Adrenal gland (tissue), 9 donors: ENCODE measurements at regions not wholly inside any gene's neighbourhood (a gene's known extent, or its start where the extent isn't known, plus 50 kb on each side); places are given as distances from the start of the nearest gene placed in this dataset.

Experiments used
- DNase-seq, 7 donors: peaks; one replicate each; pipeline ENCODE4 v3.0.0-alpha.2; 2019 to 2020
- H3K27ac ChIP-seq, 5 donors: fragments of 200-600 bp; sonication (generic) in 4 of 5; 1 replicate in 3 of 5; 2 replicates in 2 of 5; pipeline versions ENCODE4 v1.5.1 to v1.8.0; 2016 to 2020; ENCODE audit warnings: mild to moderate bottlenecking in 1 of 5
- H3K27me3 ChIP-seq: fragments of 200-600 bp; 2 replicates; pipeline ENCODE4 v1.8.0; 2021
- H3K36me3 ChIP-seq, 2 donors: fragments of 200-600 bp; replicated peaks in 1 of 2; 1 replicate in 1 of 2; 2 replicates in 1 of 2; pipeline versions ENCODE4 v1.5.1 to v1.8.0; 2018 to 2022
- H3K4me1 ChIP-seq, 2 donors: fragments of 200-600 bp; replicated peaks in 1 of 2; 1 replicate in 1 of 2; 2 replicates in 1 of 2; pipeline versions ENCODE4 v1.5.1 to v1.8.0; 2018 to 2021
- H3K4me3 ChIP-seq, 4 donors: fragments of 200-600 bp; sonication (generic) in 3 of 4; one replicate each; pipeline ENCODE4 v1.5.1; 2016 to 2018
- H3K9me3 ChIP-seq, 3 donors: fragments of 200-600 bp; sonication (generic) in 1 of 3; replicated peaks in 1 of 3; 1 replicate in 2 of 3; 2 replicates in 1 of 3; pipeline versions ENCODE4 v1.5.1 to v1.8.0; 2016 to 2021
- POLR2A ChIP-seq, 2 donors: fragments of 450-650 bp; IDR thresholded peaks; one replicate each; pipeline ENCODE4 v1.6.1; 2017; ENCODE audit warnings: antibody characterized with exemption in 2 of 2, mild to moderate bottlenecking in 2 of 2, moderate library complexity in 1 of 2
- WGBS, 4 donors: extraction: QIAGEN DNeasy Blood & Tissue Kit in 2 of 4; methylation state at CpG; one replicate each; pipeline versions ENCODE4 v1.1.5 to v1.1.7; 2013 to 2017; 5-methylcytosine and 5-hydroxymethylcytosine counted together
- intact Hi-C, 2 donors: fragments of 100-400 bp; cut with DNase I; formaldehyde crosslinking; loops; one replicate each; pipeline versions ENCODE4 v1.14.1 to v1.15.0; 2022 to 2023
- TF ChIP-seq, protein P1 (sequence below), 6 experiments: fragments of 450-650 bp in 4 of 6; fragments of 200-600 bp in 2 of 6; sonication (generic) in 1 of 6; IDR thresholded peaks; 1 replicate in 5 of 6; 2 replicates in 1 of 6; pipeline versions ENCODE4 v1.5.1 to v1.8.0; 2016 to 2021; ENCODE audit warnings: antibody characterized with exemption in 6 of 6, mild to moderate bottlenecking in 2 of 6, moderate library complexity in 1 of 6
- donor health status: healthy with polysubstance abuse.
- donor health status: Bipolar disorder and iron deficiency.
- donor health status: DM: yes; HTN: yes; CAD: no.
- donor health status: DM: no; HTN: no; CAD: no.
- donor health status: DM: no; HTN: no; CAD: no.

DNA sequence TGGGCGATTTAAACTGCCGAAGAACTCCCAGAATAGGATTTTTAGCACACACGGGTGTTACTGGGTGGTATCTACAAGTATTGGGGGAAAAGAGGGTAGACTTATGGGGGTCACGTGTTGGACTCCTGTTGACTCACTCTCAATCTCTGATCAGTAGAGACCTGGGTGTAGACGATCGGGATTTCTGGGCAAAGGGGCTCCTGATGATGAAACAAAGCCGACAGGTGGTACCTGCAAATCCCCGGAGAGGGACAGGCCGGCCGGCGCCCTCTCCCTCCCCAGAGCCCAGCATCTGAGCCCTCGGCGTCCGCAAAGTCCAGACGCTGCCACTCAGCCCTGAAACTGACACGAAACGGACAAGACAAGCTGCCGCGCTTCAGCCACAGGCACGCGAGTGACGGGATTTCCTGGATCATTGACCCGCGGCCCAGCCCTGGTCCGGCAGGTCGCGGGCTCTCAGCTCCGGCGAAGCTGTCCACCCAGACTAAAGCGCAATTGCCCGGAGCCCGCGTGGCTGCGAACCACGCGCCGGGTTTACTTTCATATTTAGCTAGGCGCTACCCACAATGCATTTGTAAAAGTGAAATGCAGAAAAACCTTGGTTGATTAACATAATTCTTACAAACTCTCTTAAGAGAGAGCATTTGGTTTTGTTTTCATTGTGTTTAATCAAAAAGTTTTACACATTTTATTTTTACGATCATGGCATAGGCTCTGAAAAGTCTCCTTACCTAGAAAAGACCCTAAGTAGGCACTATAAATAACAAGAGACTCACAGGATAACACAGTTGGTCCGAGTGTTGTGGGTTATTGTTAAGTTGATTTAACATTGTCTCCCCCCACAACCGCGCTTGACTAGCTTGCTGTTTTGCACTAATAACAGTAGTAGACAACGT lies 56.9 kb upstream of the EZH2 start:
- 0 to 1% (median 1%) methylated on average over 26 to 43 of the region's 43 CpGs for WGBS, 4 donors
- intact Hi-C loops, result loop anchor here in 1 of 2 donors (5.0 kb wide), 1 partner anchor 59 kb away; the partner anchor contains the start of gene EZH2
- Histone ChIP-seq H3K4me3 (peak overlapping the region; percentile 16 to 88 (median 58)), H3K27me3 (no peaks in the 10 kb centered on the region), H3K27ac (peak overlapping the region; percentile 39 to 93 (median 83)), H3K36me3 (no peaks in the 10 kb centered on the region), H3K4me1 (peaks cover 6 to 19% of the 10 kb centered on the region in 2 donors), H3K9me3 (no peaks in the 10 kb centered on the region)
- DNase-seq, result peak; percentile 73 to 92 (median 85)
- TF ChIP-seq, protein P1, sequence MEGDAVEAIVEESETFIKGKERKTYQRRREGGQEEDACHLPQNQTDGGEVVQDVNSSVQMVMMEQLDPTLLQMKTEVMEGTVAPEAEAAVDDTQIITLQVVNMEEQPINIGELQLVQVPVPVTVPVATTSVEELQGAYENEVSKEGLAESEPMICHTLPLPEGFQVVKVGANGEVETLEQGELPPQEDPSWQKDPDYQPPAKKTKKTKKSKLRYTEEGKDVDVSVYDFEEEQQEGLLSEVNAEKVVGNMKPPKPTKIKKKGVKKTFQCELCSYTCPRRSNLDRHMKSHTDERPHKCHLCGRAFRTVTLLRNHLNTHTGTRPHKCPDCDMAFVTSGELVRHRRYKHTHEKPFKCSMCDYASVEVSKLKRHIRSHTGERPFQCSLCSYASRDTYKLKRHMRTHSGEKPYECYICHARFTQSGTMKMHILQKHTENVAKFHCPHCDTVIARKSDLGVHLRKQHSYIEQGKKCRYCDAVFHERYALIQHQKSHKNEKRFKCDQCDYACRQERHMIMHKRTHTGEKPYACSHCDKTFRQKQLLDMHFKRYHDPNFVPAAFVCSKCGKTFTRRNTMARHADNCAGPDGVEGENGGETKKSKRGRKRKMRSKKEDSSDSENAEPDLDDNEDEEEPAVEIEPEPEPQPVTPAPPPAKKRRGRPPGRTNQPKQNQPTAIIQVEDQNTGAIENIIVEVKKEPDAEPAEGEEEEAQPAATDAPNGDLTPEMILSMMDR (IDR thresholded peaks at IDR 0.05), result no peak
- TF ChIP-seq POLR2A (IDR thresholded peaks at IDR 0.05), result peak; percentile 10 to 67

DNA sequence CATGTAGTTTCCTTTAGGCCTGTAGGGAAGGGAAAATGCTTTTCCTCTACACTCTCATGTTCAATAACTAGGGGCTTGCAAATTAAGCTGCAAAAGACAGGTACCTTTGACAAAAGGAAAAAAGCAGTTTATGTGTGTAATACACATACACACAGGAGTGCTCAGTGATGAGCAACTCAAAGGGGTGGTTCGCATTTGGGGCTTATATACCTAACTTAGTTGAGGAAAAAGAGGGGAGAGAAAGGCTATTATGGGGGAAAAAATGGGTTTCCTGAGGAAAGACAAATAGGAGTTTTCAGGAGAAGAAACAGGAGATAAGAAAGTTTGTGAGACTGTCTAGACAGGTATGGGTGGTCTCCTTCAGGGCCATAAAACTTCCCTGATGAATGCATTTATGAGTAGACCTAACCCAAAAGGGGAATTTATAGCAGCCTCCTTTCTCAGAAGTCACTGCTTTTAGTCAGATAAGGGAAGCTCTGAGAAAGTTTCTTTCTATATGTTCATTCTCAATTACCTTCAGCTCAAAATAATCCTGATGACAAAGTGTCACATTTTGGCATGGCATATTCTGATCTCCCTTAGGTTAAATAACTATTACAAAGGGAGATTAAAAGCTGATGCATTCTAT lies 55.2 kb upstream of the EZH2 start:
- WGBS, 4 donors, result 97 to 100% (median 98%) methylated on average over 1 of the region's 1 CpG
- no peak overlapping the region for H3K27ac ChIP-seq
- H3K4me1 ChIP-seq, result peaks cover 6 to 19% of the 10 kb centered on the region in 2 donors
- no peak for TF ChIP-seq POLR2A (IDR thresholded peaks at IDR 0.05)
- TF ChIP-seq, protein P1 (IDR thresholded peaks at IDR 0.05), result no peak
- no peaks in the 10 kb centered on the region for H3K36me3 ChIP-seq
- no peak for DNase-seq
- H3K27me3 ChIP-seq, result no peaks in the 10 kb centered on the region
- intact Hi-C loops, result no loop called here
- no peak overlapping the region for H3K4me3 ChIP-seq
- no peaks in the 10 kb centered on the region for H3K9me3 ChIP-seq

DNA sequence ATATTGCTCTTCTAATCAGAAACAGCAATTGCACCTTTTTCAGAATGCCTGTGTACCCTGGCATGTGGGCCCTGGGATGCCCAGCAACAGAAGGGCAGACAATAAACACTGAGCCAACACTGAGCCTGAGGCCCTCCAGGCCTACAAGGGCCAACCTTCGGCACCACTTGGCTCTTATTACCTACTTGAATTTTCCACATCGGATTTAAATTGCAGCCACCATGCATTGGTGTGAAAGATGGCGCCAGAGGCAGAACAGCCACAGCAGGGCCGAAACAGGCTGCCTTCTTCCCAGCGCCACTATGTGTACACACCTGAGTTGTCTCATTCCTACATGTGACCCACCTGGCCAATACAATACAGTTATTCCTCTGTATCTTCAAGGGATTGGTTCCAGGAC lies 51.4 kb upstream of the EZH2 start:
- Histone ChIP-seq H3K27me3 (no peaks in the 10 kb centered on the region), H3K4me3 (no peak overlapping the region), H3K9me3 (no peaks in the 10 kb centered on the region), H3K4me1 (peaks cover 6 to 9% of the 10 kb centered on the region in 2 donors), H3K36me3 (no peaks in the 10 kb centered on the region), H3K27ac (no peak overlapping the region)
- WGBS, 4 donors, result 97 to 100% (median 99%) methylated on average over 5 of the region's 5 CpGs
- DNase-seq, result no peak
- TF ChIP-seq, protein P1 (IDR thresholded peaks at IDR 0.05), result no peak
- no peak for TF ChIP-seq POLR2A (IDR thresholded peaks at IDR 0.05)
- intact Hi-C loops, result no loop called here
